SHP77 (cell line): ENCODE measurements at regions not wholly inside any gene's neighbourhood (a gene's known extent, or its start where the extent isn't known, plus 50 kb on each side); places are given as distances from the start of the nearest gene placed in this dataset.
"Not testable (repeated sequence)": the region's sequence is repeated elsewhere in the genome, so short reads cannot be mapped to it uniquely, and the experiment has no call there.

Source experiments
- DNase-seq, 2 experiments: peaks; one replicate each; lab custom pipeline; 2025; lab: John Stamatoyannopoulos, UW

DNA sequence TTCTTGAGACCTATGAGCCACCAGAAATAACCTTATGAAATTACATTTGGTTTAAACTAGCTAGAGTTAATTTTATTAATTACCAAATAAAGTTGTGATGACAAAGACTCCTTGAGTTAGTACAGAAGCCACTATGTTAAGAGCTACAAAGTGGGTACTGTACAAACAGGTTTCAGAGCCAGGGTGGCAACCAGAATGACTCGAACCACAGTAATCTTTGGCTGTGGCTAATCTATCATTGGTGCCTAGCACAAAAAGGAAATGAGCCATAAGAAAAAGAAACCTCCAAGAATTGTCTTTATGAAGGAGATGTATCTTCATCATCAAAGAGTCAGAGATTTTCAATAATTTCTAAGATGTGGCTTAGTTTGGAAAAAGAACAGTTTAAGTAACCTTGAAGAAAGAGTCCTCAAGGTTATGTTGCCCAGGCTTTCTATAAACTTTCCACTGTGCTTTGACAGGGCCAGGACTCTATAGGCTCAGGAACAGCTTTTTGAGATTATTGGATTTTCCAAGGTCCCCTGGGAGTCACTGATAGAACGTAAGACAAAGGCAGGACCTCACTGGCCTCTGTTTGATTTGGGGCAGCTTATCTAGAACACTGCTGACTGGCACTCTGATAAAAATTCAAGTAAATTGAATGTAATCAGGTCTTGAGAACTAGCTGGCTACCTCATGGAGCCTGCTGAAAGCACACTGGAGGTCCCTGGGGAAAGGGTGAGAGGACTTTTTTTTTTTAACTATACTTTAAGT lies 777.7 kb downstream of the STIM2 start:
- DNase-seq, result no peak

DNA sequence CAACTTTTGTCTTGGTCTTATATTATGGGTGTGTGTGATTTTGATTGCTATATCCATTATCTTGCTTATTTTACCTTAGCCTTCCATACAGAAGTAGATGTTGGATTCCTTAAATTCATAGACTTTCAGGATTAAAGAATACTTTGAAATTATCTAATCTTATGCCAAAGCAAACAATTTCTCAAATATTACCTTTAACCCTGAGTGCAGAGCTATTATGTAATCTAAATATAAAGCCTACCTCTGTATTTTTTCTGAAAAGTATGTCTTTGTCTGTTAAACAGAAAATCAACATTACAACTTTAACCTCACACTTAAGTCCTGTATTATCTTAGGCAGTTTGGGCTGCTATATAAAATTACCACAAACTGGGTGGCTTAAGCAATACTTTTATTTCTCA lies 782.5 kb downstream of the STIM2 start:
- no peak for DNase-seq

DNA sequence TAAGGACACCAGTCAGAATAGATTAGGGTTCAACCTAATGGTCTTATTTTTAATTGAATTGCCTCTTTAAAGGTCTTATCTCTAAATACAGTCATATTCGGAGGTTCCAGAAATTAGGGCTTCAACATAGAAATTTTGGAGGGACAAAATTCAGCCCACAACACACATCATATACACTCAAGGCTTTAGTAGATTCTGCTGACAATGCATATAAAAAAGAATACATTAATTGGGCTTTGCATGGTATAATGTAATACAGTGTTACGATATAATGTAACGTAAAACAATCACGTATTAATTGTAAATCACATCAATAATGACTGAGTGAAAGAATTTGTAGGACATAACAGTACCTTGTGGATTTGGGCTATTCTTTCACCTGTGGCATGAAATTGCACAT lies 787.8 kb downstream of the STIM2 start:
- no peak for DNase-seq

DNA sequence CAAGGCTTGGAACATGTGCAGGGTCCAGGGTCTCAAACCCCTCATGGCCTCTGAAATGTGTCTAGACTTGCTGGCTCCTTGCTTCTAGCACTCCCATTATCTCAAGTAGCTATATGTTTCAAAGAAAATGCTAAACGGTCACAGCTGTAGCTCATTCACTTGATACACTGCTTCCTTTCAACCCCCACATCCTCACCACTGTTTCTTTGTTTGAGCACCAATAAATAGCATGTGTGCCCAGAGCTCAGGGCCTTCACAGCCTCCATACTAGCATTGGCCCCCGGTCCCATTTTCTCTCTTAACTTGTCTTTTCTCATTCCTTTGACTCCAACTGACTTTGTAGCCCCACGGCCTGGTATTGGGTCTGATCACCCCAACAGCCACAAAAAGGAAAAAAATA lies 801.8 kb downstream of the STIM2 start:
- DNase-seq, result no peak

DNA sequence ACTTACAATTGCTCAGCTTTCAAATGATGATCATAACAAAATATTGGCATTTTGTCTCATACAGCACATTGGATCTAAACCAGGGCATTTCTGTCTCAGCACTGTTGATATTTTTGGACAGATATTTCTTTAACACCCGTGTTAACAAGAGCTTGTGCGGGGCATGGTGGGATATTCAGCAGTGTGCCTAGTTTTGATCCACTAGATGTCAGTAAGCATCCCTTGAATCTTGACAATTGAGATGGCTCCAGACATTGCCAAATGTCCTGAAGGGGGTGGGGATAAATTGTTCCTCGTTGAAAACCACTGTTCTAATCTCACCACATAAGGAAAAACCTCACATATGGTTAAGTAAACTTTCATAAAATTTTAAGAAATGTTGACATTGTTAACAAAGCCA lies 806.3 kb downstream of the STIM2 start:
- DNase-seq, result no peak

DNA sequence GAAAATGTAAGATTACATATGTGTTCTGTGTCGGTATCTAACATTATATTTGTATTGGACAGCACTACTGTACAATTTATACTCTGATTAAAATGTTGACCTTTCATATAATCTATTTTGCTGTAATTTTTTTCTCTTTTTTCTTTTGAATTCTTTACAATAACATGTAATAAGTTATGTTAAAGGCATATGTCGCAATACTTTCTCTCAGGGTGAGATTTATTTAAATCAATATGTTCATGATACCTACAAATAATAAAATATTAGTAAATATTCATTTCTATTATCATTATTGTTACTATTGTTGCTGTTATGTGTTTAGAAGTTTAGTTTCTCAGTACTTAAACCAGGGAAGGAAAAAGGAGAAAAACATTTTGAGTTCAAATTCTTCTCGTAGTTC lies 807.4 kb downstream of the STIM2 start:
- DNase-seq, result no peak

DNA sequence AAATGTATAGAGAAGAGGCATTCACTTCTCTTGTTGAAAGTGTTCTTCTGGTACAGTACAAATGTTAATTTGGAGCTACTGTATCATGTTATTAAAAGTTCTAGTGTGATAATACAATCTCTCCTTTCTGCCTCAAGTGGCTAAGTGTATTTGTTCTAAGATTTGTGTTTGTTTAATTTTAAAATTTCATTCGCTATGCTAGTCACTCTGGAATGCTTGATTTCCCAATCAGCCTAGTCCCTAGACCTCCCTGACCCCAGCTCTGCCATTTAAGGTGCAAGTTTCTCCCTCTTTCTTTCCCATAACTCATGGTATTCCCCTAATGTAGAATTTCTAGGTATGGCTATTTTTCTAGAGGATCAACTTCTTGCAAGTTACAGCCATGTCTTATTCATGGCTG lies 817.4 kb downstream of the STIM2 start:
- DNase-seq, result no peak

DNA sequence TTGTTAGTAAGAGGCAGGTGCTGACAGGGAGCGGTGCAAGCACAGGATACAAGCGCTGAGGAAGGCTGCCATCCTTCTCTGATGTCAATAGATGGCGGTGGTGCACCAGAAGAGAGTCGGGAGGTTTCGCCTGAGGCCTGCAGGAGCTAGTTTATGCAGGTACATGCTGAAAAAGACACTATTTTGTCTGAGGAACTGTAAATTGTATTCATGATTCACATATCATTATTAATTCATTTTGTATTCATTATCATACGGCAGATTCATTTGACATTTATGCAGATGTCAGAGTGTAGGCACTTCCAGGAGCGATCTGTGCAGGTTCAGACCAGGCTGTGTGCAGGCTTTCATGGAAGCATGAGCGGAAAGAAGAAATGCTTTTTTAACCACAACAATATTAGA lies 824.0 kb downstream of the STIM2 start:
- peak; percentile 6 to 28 for DNase-seq

DNA sequence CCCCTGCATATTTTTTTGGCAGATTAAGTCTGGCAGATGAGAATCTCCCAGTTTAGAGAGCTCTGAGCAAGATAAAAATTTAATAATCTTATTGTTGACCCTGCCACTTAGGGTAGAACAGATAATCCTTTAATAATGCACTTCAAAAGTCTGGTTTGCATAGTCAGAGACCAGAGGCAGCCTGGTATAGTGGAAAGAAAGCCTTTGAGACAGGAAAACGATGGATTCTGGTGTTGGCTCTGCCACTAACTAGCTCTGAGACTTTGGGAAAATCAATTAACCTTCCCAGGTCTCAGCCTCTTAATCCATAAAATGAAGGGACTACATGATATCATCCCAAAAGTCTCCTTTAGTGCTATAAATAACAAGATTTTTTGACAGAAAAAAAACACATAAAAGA lies 824.5 kb downstream of the STIM2 start:
- no peak for DNase-seq

DNA sequence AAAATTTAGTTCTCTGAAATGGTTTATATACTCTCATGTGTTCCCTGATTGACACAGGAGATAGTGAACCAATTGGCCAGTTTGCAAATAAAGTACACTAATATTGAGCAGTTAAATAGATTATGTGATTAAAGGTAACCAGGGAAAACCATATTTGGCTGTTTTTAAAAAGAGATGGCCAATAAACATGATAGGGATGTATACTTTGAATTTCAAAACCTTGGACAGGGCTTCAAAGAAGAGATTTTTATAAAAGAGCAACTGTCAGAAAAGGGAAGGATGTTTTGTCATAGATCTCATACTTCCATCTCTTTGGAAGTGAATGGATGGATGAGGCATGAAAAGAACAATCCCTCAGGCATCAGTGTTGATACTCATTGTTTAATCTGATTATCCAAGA lies 825.3 kb downstream of the STIM2 start:
- DNase-seq, result no peak

DNA sequence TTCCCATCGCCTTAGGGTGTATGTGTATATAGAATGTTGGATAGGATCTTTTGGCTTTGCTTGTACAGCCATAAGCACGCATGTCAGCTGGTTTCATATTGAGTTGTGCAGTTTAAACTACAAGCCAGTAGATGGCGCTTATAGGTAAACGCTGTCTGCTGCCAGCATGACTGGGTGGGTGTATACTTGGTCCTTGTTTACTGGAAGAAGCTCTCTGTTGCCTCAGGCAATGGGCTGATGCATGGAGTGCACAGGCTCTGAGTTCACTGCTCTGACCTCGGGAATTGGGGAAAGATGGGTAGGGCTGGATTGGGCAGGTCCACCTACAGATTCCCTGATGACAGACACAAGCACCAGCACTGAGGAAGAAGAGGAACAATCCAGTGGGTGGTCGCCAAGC lies 831.5 kb downstream of the STIM2 start:
- DNase-seq, result peak; percentile 2 to 4

DNA sequence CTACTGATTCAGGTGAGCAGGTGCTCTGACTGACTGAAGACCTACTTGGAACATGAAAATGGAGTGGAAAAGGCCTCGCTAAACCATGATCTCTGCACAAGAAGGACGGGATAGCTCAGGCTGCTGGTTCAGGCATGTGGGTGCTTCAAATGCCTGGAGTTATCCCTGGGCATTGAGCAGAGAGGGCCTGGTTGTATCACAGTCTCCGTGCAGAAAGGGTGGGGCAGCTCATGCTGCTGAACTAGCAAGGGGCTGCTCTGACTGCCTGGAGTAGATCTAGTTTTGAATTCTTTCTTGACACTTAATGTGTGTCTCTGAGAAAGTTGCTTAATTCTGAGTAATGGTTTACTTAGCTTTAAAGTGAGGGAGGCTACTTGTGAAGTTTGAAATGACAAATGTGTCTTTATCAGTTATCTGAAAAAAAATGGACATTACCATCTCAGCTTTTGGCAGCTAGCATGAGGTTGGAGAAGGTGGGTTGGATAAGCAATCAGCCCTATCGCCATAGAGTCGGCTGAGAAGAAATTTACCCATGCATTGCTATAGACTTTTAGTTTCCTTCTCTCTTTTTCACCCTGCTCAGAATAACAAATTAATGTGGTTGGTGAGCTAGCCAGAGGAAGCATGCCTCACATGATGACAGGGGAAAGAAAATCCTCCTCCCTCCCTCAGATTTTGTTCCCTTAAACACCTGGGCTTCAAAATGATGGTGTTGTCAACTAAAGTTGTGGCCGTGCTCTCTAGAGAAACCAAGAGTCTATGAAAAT lies 832.4 kb downstream of the STIM2 start:
- no peak for DNase-seq

DNA sequence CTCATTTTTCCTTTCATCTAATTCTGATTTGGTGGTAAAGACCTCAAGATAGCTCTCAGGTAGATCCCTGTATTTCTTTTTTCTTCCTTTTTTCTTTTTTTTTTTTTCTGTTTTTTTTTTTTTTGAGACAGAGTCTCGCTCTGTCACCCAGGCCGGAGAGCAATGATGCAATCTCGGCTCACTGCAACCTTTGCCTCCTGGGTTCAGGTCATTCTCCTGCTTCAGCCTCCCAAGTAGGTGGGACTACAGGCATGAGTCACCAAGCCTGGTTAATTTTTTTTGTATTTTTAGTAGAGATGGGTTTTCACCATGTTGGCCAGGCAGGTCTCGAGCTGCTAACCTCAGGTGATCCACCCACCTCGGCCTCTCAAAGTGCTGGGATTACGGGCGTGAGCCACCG lies 835.6 kb downstream of the STIM2 start:
- DNase-seq, result not testable (repeated sequence)

DNA sequence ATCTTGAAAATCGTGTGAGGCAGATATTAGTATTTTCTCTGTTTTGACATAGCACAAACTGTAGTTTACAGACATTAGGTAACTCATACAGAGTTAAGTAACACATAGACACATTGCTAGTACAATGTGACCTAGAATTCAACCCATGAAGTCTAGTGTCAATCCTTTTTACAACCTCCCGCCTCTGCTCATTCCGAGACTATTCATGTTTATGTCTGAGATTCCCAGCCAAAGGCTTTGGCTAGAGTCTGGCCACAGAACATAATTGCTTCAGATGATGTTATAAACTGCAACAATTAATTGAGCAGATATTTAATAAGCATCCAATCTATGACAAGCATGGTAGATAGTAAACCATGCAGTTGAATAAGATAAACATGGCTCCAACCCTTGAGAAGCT lies 841.0 kb downstream of the STIM2 start:
- DNase-seq, result no peak

DNA sequence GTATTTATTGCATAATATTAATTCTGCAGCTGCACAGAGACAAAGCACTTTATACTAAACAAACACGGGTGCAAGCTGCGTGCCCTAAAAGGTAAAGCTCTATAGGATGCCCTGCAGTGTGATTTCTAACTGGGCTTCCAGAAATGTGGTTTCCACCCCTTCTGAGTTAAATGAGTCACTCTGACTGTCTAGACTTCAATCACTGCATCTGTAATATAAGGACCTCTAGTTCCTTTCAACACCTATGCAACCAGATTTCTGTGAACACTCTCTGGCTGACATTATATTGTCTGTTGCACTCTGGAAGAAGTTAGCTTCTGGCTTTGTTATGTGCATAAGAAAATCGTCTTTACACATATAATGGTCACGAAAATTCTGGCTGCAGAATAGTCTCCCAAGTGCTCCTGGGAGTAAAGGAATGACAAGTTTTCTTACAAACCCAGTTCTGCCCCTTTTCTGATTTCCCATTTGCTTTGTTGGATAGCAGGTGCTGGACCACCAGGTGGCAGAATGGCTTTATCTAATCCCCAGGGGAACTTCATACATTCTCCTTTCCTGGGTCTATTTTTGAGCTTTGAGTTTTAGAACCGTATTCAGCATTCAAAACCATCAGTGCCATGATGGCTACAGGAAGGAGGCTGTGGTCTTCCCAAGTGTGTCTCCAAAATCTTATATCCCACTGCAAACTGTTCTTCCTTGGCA lies 842.2 kb downstream of the STIM2 start:
- DNase-seq, result peak; percentile 8 to 10

DNA sequence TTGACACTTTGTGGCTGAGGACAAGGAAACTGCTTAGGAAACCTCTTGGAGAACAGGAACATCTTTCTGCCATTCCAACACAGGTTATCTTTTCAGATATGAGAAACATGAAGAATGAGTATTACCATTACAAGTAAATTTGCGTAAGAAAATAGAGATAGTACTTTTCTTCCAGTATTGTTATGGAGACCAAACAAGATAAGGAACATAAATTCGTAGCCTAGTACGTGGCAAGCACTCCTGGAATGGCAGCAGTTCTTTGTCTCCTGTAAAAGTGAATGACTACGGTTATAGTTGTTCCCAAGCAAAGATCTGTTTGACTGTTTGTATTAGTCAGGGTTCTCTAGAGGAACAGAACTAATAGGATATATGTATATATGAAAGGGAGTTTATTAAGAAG lies 843.1 kb downstream of the STIM2 start:
- no peak for DNase-seq

DNA sequence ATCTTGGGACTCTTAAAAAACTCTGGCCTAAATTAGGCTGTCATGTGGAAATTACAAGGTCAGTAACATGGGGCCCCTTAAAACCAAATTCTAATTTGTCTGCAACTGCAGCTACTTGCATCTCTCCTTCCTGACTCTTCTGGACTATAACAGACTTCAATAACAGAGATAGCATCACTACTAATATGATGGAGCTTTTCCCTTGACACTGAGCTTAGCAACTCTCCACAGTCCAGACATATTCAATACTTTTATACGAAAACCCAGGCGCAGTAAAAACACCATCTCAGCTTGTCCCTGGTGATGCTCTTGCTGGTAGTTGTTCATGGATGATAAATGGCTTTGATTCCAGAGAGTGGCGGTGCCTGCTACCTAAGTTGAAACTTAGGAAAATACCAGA lies 850.4 kb downstream of the STIM2 start:
- no peak for DNase-seq

DNA sequence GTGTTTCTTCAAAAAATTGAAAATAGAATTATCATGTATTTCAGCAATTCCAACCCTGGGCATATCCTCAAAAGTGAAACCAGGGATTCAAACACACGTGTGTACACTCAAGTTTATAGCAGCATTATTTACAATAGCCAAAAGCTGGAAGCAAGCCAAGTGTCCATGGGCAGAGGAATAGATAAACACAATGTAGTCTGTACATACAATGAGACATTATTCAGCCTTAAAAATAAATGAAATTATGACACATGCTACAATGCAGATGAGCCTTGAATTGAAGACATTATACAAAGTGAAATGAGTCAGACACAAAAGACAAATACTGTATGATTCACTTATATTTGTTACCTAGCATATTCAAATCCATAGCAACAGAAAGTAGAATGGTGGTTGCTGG lies 853.4 kb downstream of the STIM2 start:
- DNase-seq, result peak; percentile 10 to 36

DNA sequence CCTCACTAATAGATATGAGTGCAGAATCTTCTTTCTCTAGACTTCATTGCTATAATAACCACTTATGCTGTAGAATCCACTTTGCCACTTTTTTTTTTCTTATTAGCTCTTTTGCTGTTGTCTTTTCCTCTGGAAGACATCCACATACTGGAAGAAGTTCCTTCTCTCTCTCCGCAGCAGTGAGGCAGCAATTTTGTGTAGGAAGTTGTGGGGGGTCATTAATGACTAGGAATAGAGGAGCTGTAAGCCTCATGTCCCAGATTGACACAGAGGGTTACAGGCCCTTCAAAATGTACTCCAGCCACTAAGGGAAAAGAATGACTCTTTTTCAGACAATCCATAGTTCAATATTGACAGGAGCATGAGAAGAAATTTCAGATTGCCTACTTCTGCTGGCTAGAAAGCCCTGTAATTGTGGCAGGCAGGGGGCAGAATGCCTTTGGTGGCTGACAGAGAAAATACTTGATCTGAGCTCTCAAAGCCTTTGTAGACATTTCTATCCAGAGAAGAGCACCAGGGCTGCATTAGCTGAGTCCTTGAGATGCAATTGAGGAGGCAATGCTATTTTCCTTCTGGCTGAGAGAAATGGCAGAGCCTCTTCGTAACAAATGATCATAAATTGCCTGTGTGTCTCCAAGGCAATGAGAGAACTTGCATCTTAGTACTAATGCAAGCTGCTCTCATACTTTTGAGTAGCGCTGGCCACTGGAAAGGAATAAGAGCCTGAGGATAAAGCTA lies 856.2 kb downstream of the STIM2 start:
- DNase-seq, result no peak

DNA sequence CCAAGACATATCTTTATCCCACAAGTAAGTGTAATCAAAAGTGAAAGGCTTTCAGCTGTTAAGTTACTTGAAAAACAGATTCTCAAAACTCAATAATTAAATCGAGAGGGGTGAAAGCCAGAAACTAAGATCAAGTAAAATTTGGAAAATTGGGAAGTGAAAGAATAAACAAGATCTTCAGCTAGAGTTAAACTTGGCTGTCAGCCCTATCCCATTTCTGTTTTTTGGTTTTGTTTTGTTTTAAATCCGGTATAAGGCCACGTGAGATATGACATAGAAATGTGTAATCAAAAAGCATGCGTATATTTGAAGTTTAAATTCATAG lies 856.8 kb downstream of the STIM2 start:
- DNase-seq, result no peak

DNA sequence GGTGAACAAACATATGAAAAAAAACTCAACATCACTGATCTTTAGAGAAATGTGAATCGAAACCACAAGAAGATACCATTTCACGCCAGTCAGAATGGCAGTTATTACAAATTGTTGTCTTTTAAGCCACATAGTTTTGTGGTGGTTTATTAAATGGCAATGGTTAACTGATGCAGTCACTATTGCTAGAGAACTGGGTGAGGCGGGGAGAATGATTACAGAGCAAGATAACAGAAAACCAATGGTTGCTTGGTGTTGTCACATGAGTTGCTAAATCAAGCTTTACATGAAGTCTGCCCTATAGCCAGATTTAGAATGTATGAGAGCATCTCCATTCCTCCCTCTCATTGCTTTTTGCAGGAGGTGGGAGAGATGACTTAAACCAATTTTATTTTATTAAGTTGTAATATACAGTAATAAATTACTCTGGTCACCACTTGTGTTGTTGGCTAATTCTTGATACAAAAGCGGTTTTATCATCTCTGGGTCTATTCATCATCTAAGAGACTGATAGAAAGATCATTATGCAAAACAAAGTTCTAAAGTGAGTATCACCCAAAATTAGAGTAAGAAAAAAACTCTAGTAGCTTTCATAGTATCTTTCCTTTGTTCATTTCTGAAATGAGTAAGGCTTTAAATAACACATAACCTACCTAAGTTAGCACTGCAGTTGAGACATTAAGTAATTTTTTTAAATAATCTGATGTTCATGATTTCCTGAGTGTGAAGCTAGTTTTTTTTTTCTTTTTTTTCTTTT lies 859.5 kb downstream of the STIM2 start:
- DNase-seq, result no peak

DNA sequence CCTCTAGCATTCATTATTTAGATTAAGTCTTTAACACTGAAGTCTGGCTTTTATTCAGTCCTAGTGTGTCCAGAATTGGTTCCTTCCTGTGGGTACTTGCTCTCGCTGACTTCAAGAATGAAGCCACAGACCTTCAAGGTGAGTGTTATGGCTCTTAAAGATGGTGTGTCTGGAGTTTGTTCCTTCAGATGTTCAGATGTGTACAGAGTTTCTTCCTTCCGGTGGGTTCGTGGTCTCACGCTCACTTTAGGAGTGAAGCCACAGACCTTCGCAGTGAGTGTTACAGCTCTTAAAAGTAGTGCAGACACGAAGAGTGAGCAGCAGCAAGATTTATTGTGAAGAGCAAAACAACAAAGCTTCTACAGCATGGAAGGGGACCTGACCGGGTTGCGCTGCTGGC lies 860.6 kb downstream of the STIM2 start:
- DNase-seq, result no peak
